IMR-90 (cell line): ENCODE measurements at regions not wholly inside any gene's neighbourhood (a gene's known extent, or its start where the extent isn't known, plus 50 kb on each side); places are given as distances from the start of the nearest gene placed in this dataset.

ENCODE experiments used
- ATAC-seq: fragments of 200-7000 bp; cut with Tn5 transposase; 2 replicates; pipeline ENCODE4 v1.9.1; 2020; ENCODE audit warnings: low read depth, mild to moderate bottlenecking, moderate library complexity
- BruUV-seq: library from RNA; stranded (reverse); fragments of 400-500 nt; replicated peaks from 2 replicates; lab custom pipeline; 2021; lab: Mats Ljungman, UMichigan
- CTCF ChIA-PET: fragments of 300-600 bp; formaldehyde crosslinking; extraction: SDS; loops from one replicate; lab custom pipeline; 2021; ENCODE audit warnings: antibody characterized with exemption; lab: Yijun Ruan, JAX
- POLR2A ChIA-PET: fragments of 300-600 bp; sonication (Branson Sonifier 250); formaldehyde crosslinking; loops from one replicate; lab custom pipeline; 2022; ENCODE audit warnings: antibody characterized with exemption; ENCODE audit not compliant: unreplicated experiment; lab: Charles Lee
- DNase-seq: peaks from one replicate; pipeline ENCODE4 v3.0.0; 2013
- H2AFZ ChIP-seq: replicated peaks from 2 replicates; pipeline ENCODE3; 2013; ENCODE audit warnings: low read length, mild to moderate bottlenecking; ENCODE audit not compliant: poor library complexity
- H2AK5ac ChIP-seq: 2 replicates; pipeline ENCODE4 v1.6.1; 2013; ENCODE audit warnings: low read depth, low read length, inconsistent platforms
- H2AK9ac ChIP-seq: replicated peaks from 2 replicates; pipeline ENCODE3; 2013; ENCODE audit warnings: mild to moderate bottlenecking, low read depth, low read length, moderate library complexity; ENCODE audit not compliant: poor library complexity
- H2BK120ac ChIP-seq: 2 replicates; pipeline ENCODE4 v1.6.1; 2013; ENCODE audit warnings: low read depth, low read length, inconsistent platforms
- H2BK15ac ChIP-seq: 3 replicates; pipeline ENCODE4 v1.6.1; 2013; ENCODE audit warnings: low read depth, low read length, inconsistent platforms
- H2BK20ac ChIP-seq: 2 replicates; pipeline ENCODE4 v1.6.1; 2013; ENCODE audit warnings: low read depth, mild to moderate bottlenecking, inconsistent platforms, low read length, moderate library complexity
- H2BK5ac ChIP-seq: 2 replicates; pipeline ENCODE4 v1.6.1; 2013; ENCODE audit warnings: mild to moderate bottlenecking, low read depth, low read length, inconsistent platforms; ENCODE audit not compliant: poor library complexity, severe bottlenecking
- H3K14ac ChIP-seq: replicated peaks from 2 replicates; pipeline ENCODE4 v1.6.1; 2013; ENCODE audit warnings: low read depth, low read length, inconsistent platforms
- H3K18ac ChIP-seq: 2 replicates; pipeline ENCODE4 v1.6.1; 2013; ENCODE audit warnings: low read depth, low read length, control low read depth
- H3K23ac ChIP-seq: 2 replicates; pipeline ENCODE4 v1.6.1; 2013; ENCODE audit warnings: low read depth, low read length, inconsistent platforms
- H3K27ac ChIP-seq: 2 replicates; pipeline ENCODE4 v1.5.1; 2013; ENCODE audit warnings: mild to moderate bottlenecking, control low read depth, low read length; ENCODE audit not compliant: insufficient read depth
- H3K27me3 ChIP-seq: 2 replicates; pipeline ENCODE4 v1.6.1; 2013; ENCODE audit warnings: low read length; ENCODE audit not compliant: control insufficient read depth, insufficient read depth
- H3K36me3 ChIP-seq: 2 replicates; pipeline ENCODE4 v1.6.1; 2013; ENCODE audit warnings: low read length, mixed read lengths; ENCODE audit not compliant: control insufficient read depth, insufficient read depth
- H3K4ac ChIP-seq: 2 replicates; pipeline ENCODE4 v1.6.1; 2013; ENCODE audit warnings: low read depth, low read length, inconsistent platforms
- H3K4me1 ChIP-seq: 2 replicates; pipeline ENCODE4 v1.6.1; 2013; ENCODE audit warnings: low read length, mixed read lengths; ENCODE audit not compliant: control insufficient read depth, insufficient read depth
- H3K4me2 ChIP-seq: 2 replicates; pipeline ENCODE4 v1.6.1; 2013; ENCODE audit warnings: low read depth, mild to moderate bottlenecking, control low read depth, low read length, moderate library complexity
- H3K4me3 ChIP-seq: 2 replicates; pipeline ENCODE4 v1.5.1; 2013; ENCODE audit warnings: low read depth, mild to moderate bottlenecking, control low read depth, low read length, moderate library complexity; ENCODE audit not compliant: insufficient read depth
- H3K56ac ChIP-seq: 2 replicates; pipeline ENCODE4 v1.6.1; 2013; ENCODE audit warnings: low read length, inconsistent platforms; ENCODE audit not compliant: insufficient read depth; ENCODE audit errors: extremely low read depth
- H3K79me1 ChIP-seq, 2 experiments: 2 replicates each; pipeline ENCODE4 v1.6.1; 2013; ENCODE audit warnings: low read length in 2 of 2, inconsistent platforms in 1 of 2, low read depth in 1 of 2
- H3K9ac ChIP-seq: 2 replicates; pipeline ENCODE4 v1.6.1; 2013; ENCODE audit warnings: low read depth, low read length, control low read depth
- H3K9me1 ChIP-seq: 2 replicates; pipeline ENCODE4 v1.6.1; 2013; ENCODE audit warnings: low read length, inconsistent platforms; ENCODE audit not compliant: insufficient read depth
- H3K9me3 ChIP-seq: 2 replicates; pipeline ENCODE4 v1.6.1; 2013; ENCODE audit warnings: low read length; ENCODE audit not compliant: control insufficient read depth, insufficient read depth
- H4K20me1 ChIP-seq: 2 replicates; pipeline ENCODE4 v1.6.1; 2013; ENCODE audit warnings: low read length, inconsistent platforms; ENCODE audit not compliant: insufficient read depth
- H4K5ac ChIP-seq: 2 replicates; pipeline ENCODE4 v1.6.1; 2013; ENCODE audit warnings: mild to moderate bottlenecking, low read depth, low read length, control low read depth
- H4K8ac ChIP-seq, 2 experiments: 2 replicates each; pipeline ENCODE4 v1.6.1; 2013; ENCODE audit warnings: low read depth in 2 of 2, low read length in 2 of 2, control low read depth in 1 of 2, inconsistent platforms in 1 of 2
- H4K91ac ChIP-seq: 2 replicates; pipeline ENCODE4 v1.6.1; 2013; ENCODE audit warnings: low read depth, low read length, inconsistent platforms; ENCODE audit not compliant: insufficient read depth
- CTCF ChIP-seq: conservative IDR thresholded peaks from 2 replicates; pipeline ENCODE4 v1.5.1; 2012; ENCODE audit warnings: mild to moderate bottlenecking, low read depth, low read length, improper control_type of control experiment
- FOS ChIP-seq: fragments of 150-350 bp; IDR thresholded peaks from 2 replicates; pipeline ENCODE4 v1.6.1; 2016; ENCODE audit warnings: low read depth, low read length
- MAFK ChIP-seq: IDR thresholded peaks from 2 replicates; pipeline ENCODE4 v1.6.1; 2012; ENCODE audit warnings: low read depth, low read length, improper control_type of control experiment
- MAZ ChIP-seq: IDR thresholded peaks from 2 replicates; pipeline ENCODE4 v1.6.1; 2012; ENCODE audit warnings: low read depth, mild to moderate bottlenecking, low read length, improper control_type of control experiment, moderate library complexity, borderline replicate concordance
- MXI1 ChIP-seq: IDR thresholded peaks from 2 replicates; pipeline ENCODE4 v1.6.1; 2012; ENCODE audit warnings: low read depth, mild to moderate bottlenecking, low read length, moderate library complexity, borderline replicate concordance
- NFE2L2 ChIP-seq: fragments of 150-350 bp; IDR thresholded peaks from 2 replicates; pipeline ENCODE4 v1.6.1; 2016; ENCODE audit warnings: low read depth, mild to moderate bottlenecking, low read length
- POLR2A ChIP-seq: IDR thresholded peaks from 2 replicates; pipeline ENCODE4 v1.6.1; 2012; ENCODE audit warnings: mild to moderate bottlenecking, low read depth, low read length
- RCOR1 ChIP-seq: IDR thresholded peaks from 2 replicates; pipeline ENCODE4 v1.6.1; 2012; ENCODE audit warnings: mild to moderate bottlenecking, low read length, improper control_type of control experiment; ENCODE audit not compliant: insufficient replicate concordance
- RFX5 ChIP-seq: IDR thresholded peaks from 2 replicates; pipeline ENCODE4 v1.8.0; 2012; ENCODE audit warnings: low read depth, mild to moderate bottlenecking, low read length, moderate library complexity
- SMC3 ChIP-seq: fragments of 150-350 bp; IDR thresholded peaks from 2 replicates; pipeline ENCODE4 v1.6.1; 2016; ENCODE audit warnings: low read depth, mild to moderate bottlenecking, antibody characterized with exemption, low read length, moderate library complexity
- WGBS, 2 experiments: methylation state at CpG; one replicate each; pipeline versions ENCODE4 v1.1.5 to v1.1.7; 2013; ENCODE audit warnings: missing lambda C conversion rate in 2 of 2; ENCODE audit not compliant: insufficient read length in 1 of 2; ENCODE audit errors: extremely low coverage in 2 of 2; 5-methylcytosine and 5-hydroxymethylcytosine counted together
- dilution Hi-C: fragments of 300-500 bp; cut with HindIII; formaldehyde crosslinking; loops from one replicate; pipeline ENCODE4 v1.14.3; 2018; ENCODE audit warnings: low sequenced_read_pairs; ENCODE audit not compliant: unreplicated experiment
- in situ Hi-C: fragments of 300-500 bp; cut with MboI; formaldehyde crosslinking; loops from 3 replicates; pipeline ENCODE4 v1.14.3; 2019; ENCODE audit warnings: low sequenced_read_pairs, inconsistent platforms, mixed read lengths
- intact Hi-C: fragments of 100-400 bp; cut with micrococcal nuclease; formaldehyde crosslinking; loops from 2 replicates; pipeline ENCODE4 v1.10.0; 2022

- Histone ChIP-seq H3K27ac (no peak overlapping the region), H2AFZ (no peak overlapping the region), H3K9me1 (no peaks in the 10 kb centered on the region), H2BK5ac (no peak overlapping the region), H3K18ac (no peak overlapping the region), H3K4me3 (no peak overlapping the region), H3K36me3 (no peaks in the 10 kb centered on the region), H3K4me1 (no peaks in the 10 kb centered on the region), H3K14ac (no peak overlapping the region), H2AK9ac (no peak overlapping the region), H2BK15ac (no peak overlapping the region), H3K4me2 (no peak overlapping the region), H2AK5ac (no peak overlapping the region), H3K56ac (no peak overlapping the region), H4K8ac (no peak overlapping the region), H3K27me3 (no peaks in the 10 kb centered on the region), H2BK120ac (no peak overlapping the region), H4K91ac (no peak overlapping the region), H3K4ac (no peak overlapping the region), H4K5ac (no peak overlapping the region), H3K23ac (no peak overlapping the region), H4K20me1 (no peaks in the 10 kb centered on the region), H3K9me3 (peaks cover 21% of the 10 kb centered on the region), H3K79me1 (no peaks in the 10 kb centered on the region), H3K9ac (no peak overlapping the region), H2BK20ac (no peak overlapping the region)
- dilution Hi-C loops (no loop called here), in situ Hi-C loops (no loop called here), intact Hi-C loops (no loop called here)
- ChIA-PET CTCF (no interaction called here), POLR2A (no interaction called here)
- DNase-seq, result no peak
- no peak for ATAC-seq
- 61% methylated on average over 5 of the region's 10 CpGs; no CpG with 5 or more reads in 1 of the 2 experiments for WGBS, 2 experiments
- no TSS peak for BruUV-seq
- no peak for TF ChIP-seq MAFK
- TF ChIP-seq NFE2L2, result no peak
- no peak for TF ChIP-seq RCOR1
- TF ChIP-seq SMC3, result no peak
- no peak for TF ChIP-seq RFX5
- TF ChIP-seq FOS, result no peak
- TF ChIP-seq MXI1, result no peak
- no peak for TF ChIP-seq CTCF
- no peak for TF ChIP-seq POLR2A
- TF ChIP-seq MAZ, result no peak
Measured at GRCh38 chr10:129274748-129275474, 192.1 kb upstream of the MGMT start.
